ENCODE measurements at regions not wholly inside any gene's neighbourhood (a gene's known extent, or its start where the extent isn't known, plus 50 kb on each side); places are given as distances from the start of the nearest gene placed in this dataset.

- Histone ChIP-seq H4K20me1 (ENCODE audit: insufficient read depth) (no peaks in the 10 kb centered on the region), H3F3A (replicated peaks; ENCODE audit: insufficient read depth) (no peaks in the 10 kb centered on the region), H3K9me3 (no peaks in the 10 kb centered on the region), H3K27ac (ENCODE audit: low read depth in 2 of 2, low read length in 1 of 2) (no peak overlapping the region), H3K79me2 (ENCODE audit: insufficient read depth) (no peaks in the 10 kb centered on the region), H3K4me2 (no peak overlapping the region), H3K4me1 (ENCODE audit: control insufficient read depth in 1 of 2, insufficient read depth in 2 of 2, low read depth in 1 of 2, low read length in 1 of 2) (no peaks in the 10 kb centered on the region; a peak in 1 of 4 replicates), H3K9me2 (no peaks in the 10 kb centered on the region), H2AFZ (ENCODE audit: low read depth) (no peak overlapping the region), H3K9ac (no peak overlapping the region), H3K4me3 (ENCODE audit: low read depth in 2 of 2, low read length in 1 of 2) (no peak overlapping the region), H3K36me3 (replicated peaks in 1 of 2; ENCODE audit: control insufficient read depth in 1 of 2, insufficient read depth in 2 of 2, low read length in 1 of 2) (no peaks in the 10 kb centered on the region), H3K27me3 (ENCODE audit: insufficient read depth) (no peaks in the 10 kb centered on the region; the same call in 1 of the 2 replicates)
- DNase-seq: no peak
- 49% methylated on average over 4 of the region's 4 CpGs for WGBS (ENCODE audit: low lambda C conversion rate)
- ChIA-PET POLR2A (no interaction called here), CTCF (no interaction called here)
- TF ChIP-seq, protein P1, sequence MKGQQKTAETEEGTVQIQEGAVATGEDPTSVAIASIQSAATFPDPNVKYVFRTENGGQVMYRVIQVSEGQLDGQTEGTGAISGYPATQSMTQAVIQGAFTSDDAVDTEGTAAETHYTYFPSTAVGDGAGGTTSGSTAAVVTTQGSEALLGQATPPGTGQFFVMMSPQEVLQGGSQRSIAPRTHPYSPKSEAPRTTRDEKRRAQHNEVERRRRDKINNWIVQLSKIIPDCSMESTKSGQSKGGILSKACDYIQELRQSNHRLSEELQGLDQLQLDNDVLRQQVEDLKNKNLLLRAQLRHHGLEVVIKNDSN (IDR thresholded peaks at IDR 0.05; ENCODE audit: borderline replicate concordance, low read depth): no peak
- TF ChIP-seq RAD21 (IDR thresholded peaks at IDR 0.05; ENCODE audit: low read length) (no peak), ELF1 (IDR thresholded peaks at IDR 0.05) (no peak), FOSL2 (IDR thresholded peaks at IDR 0.05; ENCODE audit: borderline replicate concordance, low read depth) (no peak), SMC3 (IDR thresholded peaks at IDR 0.05; ENCODE audit: low read depth, low read length) (no peak), TEAD4 (IDR thresholded peaks at IDR 0.05; ENCODE audit: borderline replicate concordance, insufficient read depth) (no peak), PBX3 (IDR thresholded peaks at IDR 0.05) (no peak), MEF2A (IDR thresholded peaks at IDR 0.05; ENCODE audit: borderline replicate concordance, low read depth) (no peak), GABPA (IDR thresholded peaks at IDR 0.05; ENCODE audit: low read depth) (no peak)
- TF ChIP-seq, protein P2, sequence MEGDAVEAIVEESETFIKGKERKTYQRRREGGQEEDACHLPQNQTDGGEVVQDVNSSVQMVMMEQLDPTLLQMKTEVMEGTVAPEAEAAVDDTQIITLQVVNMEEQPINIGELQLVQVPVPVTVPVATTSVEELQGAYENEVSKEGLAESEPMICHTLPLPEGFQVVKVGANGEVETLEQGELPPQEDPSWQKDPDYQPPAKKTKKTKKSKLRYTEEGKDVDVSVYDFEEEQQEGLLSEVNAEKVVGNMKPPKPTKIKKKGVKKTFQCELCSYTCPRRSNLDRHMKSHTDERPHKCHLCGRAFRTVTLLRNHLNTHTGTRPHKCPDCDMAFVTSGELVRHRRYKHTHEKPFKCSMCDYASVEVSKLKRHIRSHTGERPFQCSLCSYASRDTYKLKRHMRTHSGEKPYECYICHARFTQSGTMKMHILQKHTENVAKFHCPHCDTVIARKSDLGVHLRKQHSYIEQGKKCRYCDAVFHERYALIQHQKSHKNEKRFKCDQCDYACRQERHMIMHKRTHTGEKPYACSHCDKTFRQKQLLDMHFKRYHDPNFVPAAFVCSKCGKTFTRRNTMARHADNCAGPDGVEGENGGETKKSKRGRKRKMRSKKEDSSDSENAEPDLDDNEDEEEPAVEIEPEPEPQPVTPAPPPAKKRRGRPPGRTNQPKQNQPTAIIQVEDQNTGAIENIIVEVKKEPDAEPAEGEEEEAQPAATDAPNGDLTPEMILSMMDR (IDR thresholded peaks at IDR 0.05): no peak
Measured at GRCh38 chr1:148385371-148386030, 97.6 kb downstream of the PPIAL4G start.

GRCh38 chr1:148383966-148384365, 99.1 kb downstream of the PPIAL4G start:
- Histone ChIP-seq H3F3A (replicated peaks; ENCODE audit: insufficient read depth) (no peaks in the 10 kb centered on the region), H3K4me2 (no peak overlapping the region), H3K36me3 (replicated peaks in 1 of 2; ENCODE audit: control insufficient read depth in 1 of 2, insufficient read depth in 2 of 2, low read length in 1 of 2) (no peaks in the 10 kb centered on the region), H3K9ac (no peak overlapping the region), H3K4me3 (ENCODE audit: low read depth in 2 of 2, low read length in 1 of 2) (no peak overlapping the region), H3K27ac (ENCODE audit: low read depth in 2 of 2, low read length in 1 of 2) (no peak overlapping the region), H4K20me1 (ENCODE audit: insufficient read depth) (no peaks in the 10 kb centered on the region), H3K27me3 (ENCODE audit: insufficient read depth) (no peaks in the 10 kb centered on the region; the same call in 1 of the 2 replicates), H3K9me3 (no peaks in the 10 kb centered on the region), H2AFZ (ENCODE audit: low read depth) (no peak overlapping the region), H3K4me1 (ENCODE audit: control insufficient read depth in 1 of 2, insufficient read depth in 2 of 2, low read depth in 1 of 2, low read length in 1 of 2) (no peaks in the 10 kb centered on the region; a peak in 1 of 4 replicates), H3K79me2 (ENCODE audit: insufficient read depth) (no peaks in the 10 kb centered on the region), H3K9me2 (no peaks in the 10 kb centered on the region)
- DNase-seq: no peak
- CTCF ChIA-PET: no interaction called here
- 3% methylated on average over 5 of the region's 5 CpGs for WGBS (ENCODE audit: low lambda C conversion rate)
- POLR2A ChIA-PET: no interaction called here
- no peak for TF ChIP-seq EP300 (IDR thresholded peaks at IDR 0.05; ENCODE audit: borderline replicate concordance in 1 of 2, low read depth in 1 of 2, low read length in 1 of 2)
- TF ChIP-seq SMC3 (IDR thresholded peaks at IDR 0.05; ENCODE audit: low read depth, low read length): no peak
- no peak for TF ChIP-seq ZBTB33 (IDR thresholded peaks at IDR 0.05; ENCODE audit: borderline replicate concordance, low read depth)
- TF ChIP-seq GATA2 (CRISPR knock-in tag; IDR thresholded peaks at IDR 0.05): no peak
- TF ChIP-seq, protein P1 (IDR thresholded peaks at IDR 0.05; ENCODE audit: borderline replicate concordance, low read depth): no peak
- no peak for TF ChIP-seq SIN3A (IDR thresholded peaks at IDR 0.05; ENCODE audit: borderline replicate concordance, low read depth, low read length)
- no peak for TF ChIP-seq RCOR1 (IDR thresholded peaks at IDR 0.05; ENCODE audit: low read length)
- TF ChIP-seq, protein P3, sequence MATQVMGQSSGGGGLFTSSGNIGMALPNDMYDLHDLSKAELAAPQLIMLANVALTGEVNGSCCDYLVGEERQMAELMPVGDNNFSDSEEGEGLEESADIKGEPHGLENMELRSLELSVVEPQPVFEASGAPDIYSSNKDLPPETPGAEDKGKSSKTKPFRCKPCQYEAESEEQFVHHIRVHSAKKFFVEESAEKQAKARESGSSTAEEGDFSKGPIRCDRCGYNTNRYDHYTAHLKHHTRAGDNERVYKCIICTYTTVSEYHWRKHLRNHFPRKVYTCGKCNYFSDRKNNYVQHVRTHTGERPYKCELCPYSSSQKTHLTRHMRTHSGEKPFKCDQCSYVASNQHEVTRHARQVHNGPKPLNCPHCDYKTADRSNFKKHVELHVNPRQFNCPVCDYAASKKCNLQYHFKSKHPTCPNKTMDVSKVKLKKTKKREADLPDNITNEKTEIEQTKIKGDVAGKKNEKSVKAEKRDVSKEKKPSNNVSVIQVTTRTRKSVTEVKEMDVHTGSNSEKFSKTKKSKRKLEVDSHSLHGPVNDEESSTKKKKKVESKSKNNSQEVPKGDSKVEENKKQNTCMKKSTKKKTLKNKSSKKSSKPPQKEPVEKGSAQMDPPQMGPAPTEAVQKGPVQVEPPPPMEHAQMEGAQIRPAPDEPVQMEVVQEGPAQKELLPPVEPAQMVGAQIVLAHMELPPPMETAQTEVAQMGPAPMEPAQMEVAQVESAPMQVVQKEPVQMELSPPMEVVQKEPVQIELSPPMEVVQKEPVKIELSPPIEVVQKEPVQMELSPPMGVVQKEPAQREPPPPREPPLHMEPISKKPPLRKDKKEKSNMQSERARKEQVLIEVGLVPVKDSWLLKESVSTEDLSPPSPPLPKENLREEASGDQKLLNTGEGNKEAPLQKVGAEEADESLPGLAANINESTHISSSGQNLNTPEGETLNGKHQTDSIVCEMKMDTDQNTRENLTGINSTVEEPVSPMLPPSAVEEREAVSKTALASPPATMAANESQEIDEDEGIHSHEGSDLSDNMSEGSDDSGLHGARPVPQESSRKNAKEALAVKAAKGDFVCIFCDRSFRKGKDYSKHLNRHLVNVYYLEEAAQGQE (IDR thresholded peaks at IDR 0.05; ENCODE audit: low read depth, low read length): no peak
- no peak for TF ChIP-seq MEF2A (IDR thresholded peaks at IDR 0.05; ENCODE audit: borderline replicate concordance, low read depth)

Data from SK-N-SH (cell line).